Osteoblast (primary cell): ENCODE measurements at regions not wholly inside any gene's neighbourhood (a gene's known extent, or its start where the extent isn't known, plus 50 kb on each side); places are given as distances from the start of the nearest gene placed in this dataset.

Experiments used
- DNase-seq: peaks from one replicate; pipeline ENCODE4 v3.0.0; 2011; ENCODE audit warnings: low spot score, mixed read lengths; ENCODE audit not compliant: insufficient read length; ENCODE audit errors: missing footprints
- H2AFZ ChIP-seq: 2 replicates; pipeline ENCODE4 v1.6.0; 2011; ENCODE audit warnings: mild to moderate bottlenecking, low read length
- H3K27ac ChIP-seq: 2 replicates; pipeline ENCODE4 v1.5.1; 2011; ENCODE audit warnings: mild to moderate bottlenecking, low read depth, low read length, moderate library complexity
- H3K27me3 ChIP-seq: 2 replicates; pipeline ENCODE4 v1.6.0; 2012; ENCODE audit warnings: mild to moderate bottlenecking, control low read depth, inconsistent platforms, low read length, moderate library complexity; ENCODE audit not compliant: insufficient read depth
- H3K36me3 ChIP-seq: 2 replicates; pipeline ENCODE4 v1.5.1; 2011; ENCODE audit warnings: mild to moderate bottlenecking, low read length, control low read depth, moderate library complexity; ENCODE audit not compliant: insufficient read depth
- H3K4me1 ChIP-seq: 2 replicates; pipeline ENCODE4 v1.5.1; 2011; ENCODE audit warnings: mild to moderate bottlenecking, low read length, control low read depth, moderate library complexity; ENCODE audit not compliant: insufficient read depth
- H3K4me2 ChIP-seq: 2 replicates; pipeline ENCODE4 v1.6.0; 2011; ENCODE audit warnings: mild to moderate bottlenecking, low read length; ENCODE audit not compliant: insufficient read depth
- H3K4me3 ChIP-seq: fragments of 200-600 bp; sonication (generic); 3 replicates; pipeline ENCODE4 v1.5.1; 2012; ENCODE audit warnings: mild to moderate bottlenecking, low read length, inconsistent platforms; ENCODE audit not compliant: insufficient read depth
- H3K79me2 ChIP-seq: 2 replicates; pipeline ENCODE4 v1.6.0; 2012; ENCODE audit warnings: mild to moderate bottlenecking, low read length, control low read depth, inconsistent platforms; ENCODE audit not compliant: insufficient read depth
- H3K9me3 ChIP-seq: 2 replicates; pipeline ENCODE4 v1.5.1; 2011; ENCODE audit warnings: low read depth, low read length, control low read depth
- H4K20me1 ChIP-seq: 2 replicates; pipeline ENCODE4 v1.6.0; 2012; ENCODE audit warnings: mild to moderate bottlenecking, low read length, control low read depth; ENCODE audit not compliant: insufficient read depth
- CTCF ChIP-seq: IDR thresholded peaks from 2 replicates; pipeline ENCODE4 v1.5.1; 2011; ENCODE audit warnings: mild to moderate bottlenecking, low read depth, low read length, moderate library complexity; ENCODE audit errors: extremely low read depth

- no peak overlapping the region for H2AFZ ChIP-seq
- H3K27ac ChIP-seq: no peak overlapping the region
- H3K4me2 ChIP-seq: no peak overlapping the region
- no peaks in the 10 kb centered on the region for H3K79me2 ChIP-seq
- no peaks in the 10 kb centered on the region for H3K36me3 ChIP-seq
- H3K4me3 ChIP-seq: no peak overlapping the region
- no peak for TF ChIP-seq CTCF
- no peaks in the 10 kb centered on the region for H3K9me3 ChIP-seq
- no peaks in the 10 kb centered on the region for H3K4me1 ChIP-seq
- no peaks in the 10 kb centered on the region for H3K27me3 ChIP-seq
- no peaks in the 10 kb centered on the region for H4K20me1 ChIP-seq
- no peak for DNase-seq
Measured at GRCh38 chr6:113128661-113129060, 728.5 kb upstream of the MARCKS start.

GRCh38 chr6:113129991-113130390 lies 727.2 kb upstream of the MARCKS start:
- Histone ChIP-seq H3K27me3 (no peaks in the 10 kb centered on the region), H3K9me3 (no peaks in the 10 kb centered on the region), H3K27ac (no peak overlapping the region), H3K36me3 (no peaks in the 10 kb centered on the region), H3K4me3 (no peak overlapping the region), H3K4me2 (no peak overlapping the region), H3K4me1 (no peaks in the 10 kb centered on the region), H3K79me2 (no peaks in the 10 kb centered on the region), H2AFZ (peak overlapping the region; percentile 16), H4K20me1 (no peaks in the 10 kb centered on the region)
- no peak for DNase-seq
- no peak for TF ChIP-seq CTCF

- peaks cover 9% of the 10 kb centered on the region for H3K4me1 ChIP-seq
- no peak for TF ChIP-seq CTCF
- H4K20me1 ChIP-seq: no peaks in the 10 kb centered on the region
- H3K9me3 ChIP-seq: no peaks in the 10 kb centered on the region
- H3K27me3 ChIP-seq: no peaks in the 10 kb centered on the region
- peak overlapping the region; percentile 46 for H3K4me2 ChIP-seq
- H2AFZ ChIP-seq: peak overlapping the region; percentile 80
- peak overlapping the region; percentile 50 for H3K27ac ChIP-seq
- peak overlapping the region; percentile 27 for H3K4me3 ChIP-seq
- H3K36me3 ChIP-seq: no peaks in the 10 kb centered on the region
- no peak for DNase-seq
- no peaks in the 10 kb centered on the region for H3K79me2 ChIP-seq
Measured at GRCh38 chr6:113137426-113137825, 719.7 kb upstream of the MARCKS start.

- no peak for DNase-seq
- Histone ChIP-seq H2AFZ (no peak overlapping the region), H3K4me2 (no peak overlapping the region), H3K36me3 (no peaks in the 10 kb centered on the region), H3K27ac (no peak overlapping the region), H3K27me3 (no peaks in the 10 kb centered on the region), H3K4me1 (peaks cover 9% of the 10 kb centered on the region), H3K79me2 (no peaks in the 10 kb centered on the region), H3K4me3 (no peak overlapping the region), H3K9me3 (no peaks in the 10 kb centered on the region), H4K20me1 (no peaks in the 10 kb centered on the region)
- TF ChIP-seq CTCF: no peak
Measured at GRCh38 chr6:113140721-113141120, 716.4 kb upstream of the MARCKS start.
